Stimulated activated naive CD4-positive, alpha-beta T cell (primary cell): ENCODE measurements at regions not wholly inside any gene's neighbourhood (a gene's known extent, or its start where the extent isn't known, plus 50 kb on each side); places are given as distances from the start of the nearest gene placed in this dataset.
"Not testable (repeated sequence)": the region's sequence is repeated elsewhere in the genome, so short reads cannot be mapped to it uniquely, and the experiment has no call there.

Experiments
- DNase-seq, 6 experiments: peaks; one replicate each; lab custom pipeline; 2025; lab: John Stamatoyannopoulos, UW

- no peak for DNase-seq
Observed at GRCh38 chr1:79530055-79530454, 523.5 kb upstream of the ADGRL4 start.

GRCh38 chr1:79524126-79524525, 517.6 kb upstream of the ADGRL4 start:
- no peak for DNase-seq

GRCh38 chr1:79519084-79519760, 512.7 kb upstream of the ADGRL4 start:
- no peak for DNase-seq

GRCh38 chr1:79517470-79518224, 511.1 kb upstream of the ADGRL4 start:
- DNase-seq: no peak

GRCh38 chr1:79507770-79508169, 501.2 kb upstream of the ADGRL4 start:
- DNase-seq: no peak

GRCh38 chr1:79501153-79501552, 494.6 kb upstream of the ADGRL4 start:
- DNase-seq: no peak

GRCh38 chr1:79499541-79499940, 493.0 kb upstream of the ADGRL4 start:
- no peak for DNase-seq

GRCh38 chr1:79497193-79497773, 490.8 kb upstream of the ADGRL4 start:
- no peak for DNase-seq

GRCh38 chr1:79496129-79496528, 489.6 kb upstream of the ADGRL4 start:
- DNase-seq: no peak

- not testable (repeated sequence) for DNase-seq
Observed at GRCh38 chr1:79493702-79494101, 487.2 kb upstream of the ADGRL4 start.

GRCh38 chr1:79488572-79489121, 482.1 kb upstream of the ADGRL4 start:
- DNase-seq: not testable (repeated sequence)

- DNase-seq: no peak
Observed at GRCh38 chr1:79478728-79479373, 472.3 kb upstream of the ADGRL4 start.

GRCh38 chr1:79478160-79478559, 471.6 kb upstream of the ADGRL4 start:
- no peak for DNase-seq

- no peak for DNase-seq
Observed at GRCh38 chr1:79472067-79472656, 465.6 kb upstream of the ADGRL4 start.

- no peak for DNase-seq
Observed at GRCh38 chr1:79469139-79469538, 462.6 kb upstream of the ADGRL4 start.

- no peak for DNase-seq
Observed at GRCh38 chr1:79460773-79461436, 454.4 kb upstream of the ADGRL4 start.

- no peak for DNase-seq
Observed at GRCh38 chr1:79457562-79458224, 451.2 kb upstream of the ADGRL4 start.

GRCh38 chr1:79448426-79448825, 441.9 kb upstream of the ADGRL4 start:
- no peak for DNase-seq

GRCh38 chr1:79441238-79441637, 434.7 kb upstream of the ADGRL4 start:
- DNase-seq: no peak

- DNase-seq: no peak
Observed at GRCh38 chr1:79437540-79437939, 431.0 kb upstream of the ADGRL4 start.

- DNase-seq: no peak
Observed at GRCh38 chr1:79431340-79431739, 424.8 kb upstream of the ADGRL4 start.
